ENCODE measurements at regions not wholly inside any gene's neighbourhood (a gene's known extent, or its start where the extent isn't known, plus 50 kb on each side); places are given as distances from the start of the nearest gene placed in this dataset.

- TF ChIP-seq EZH2phosphoT487 (IDR thresholded peaks at IDR 0.05; ENCODE audit: low read depth) (no peak), CTCF (IDR thresholded peaks at IDR 0.05; ENCODE audit: low read depth, low read length) (no peak)
Measured at GRCh38 chr15:96894659-96895058, 564.2 kb downstream of the NR2F2 start.

All from OCI-LY3 (cell line).